Breast epithelium (tissue), 3 donors: ENCODE measurements at regions not wholly inside any gene's neighbourhood (a gene's known extent, or its start where the extent isn't known, plus 50 kb on each side); places are given as distances from the start of the nearest gene placed in this dataset.

Source experiments
- POLR2AphosphoS5 ChIP-seq, 3 donors: sonication (generic); formaldehyde crosslinking; IDR thresholded peaks; one replicate each; pipeline ENCODE4 v1.6.1; 2017; ENCODE audit warnings: antibody characterized with exemption in 3 of 3
- TF ChIP-seq, protein P1 (sequence below), 3 donors: fragments of 450-650 bp; IDR thresholded peaks; one replicate each; pipeline ENCODE4 v1.5.1; 2016 to 2017; ENCODE audit warnings: antibody characterized with exemption in 3 of 3, mild to moderate bottlenecking in 3 of 3, moderate library complexity in 3 of 3

DNA sequence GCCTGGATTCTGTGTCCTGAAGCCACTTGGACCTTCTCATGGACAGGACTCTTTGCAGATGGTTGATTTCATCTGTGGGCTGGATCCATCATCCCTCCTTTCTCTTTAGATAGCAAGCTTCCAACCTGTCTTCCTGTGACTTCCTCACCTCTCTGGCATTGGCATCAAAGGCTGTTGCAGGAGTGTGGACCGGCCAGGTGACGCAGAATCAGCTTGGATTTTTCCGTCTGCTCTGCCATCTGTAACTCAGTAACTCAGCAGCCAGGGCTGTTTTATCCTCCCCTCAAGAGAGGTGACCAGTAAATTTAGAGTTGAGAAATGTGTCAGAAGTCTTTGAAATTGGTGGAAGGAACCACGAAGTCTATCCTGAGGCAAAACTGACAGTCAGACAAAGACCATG lies 701.7 kb upstream of the TMEM132C start:
- TF ChIP-seq, protein P1, sequence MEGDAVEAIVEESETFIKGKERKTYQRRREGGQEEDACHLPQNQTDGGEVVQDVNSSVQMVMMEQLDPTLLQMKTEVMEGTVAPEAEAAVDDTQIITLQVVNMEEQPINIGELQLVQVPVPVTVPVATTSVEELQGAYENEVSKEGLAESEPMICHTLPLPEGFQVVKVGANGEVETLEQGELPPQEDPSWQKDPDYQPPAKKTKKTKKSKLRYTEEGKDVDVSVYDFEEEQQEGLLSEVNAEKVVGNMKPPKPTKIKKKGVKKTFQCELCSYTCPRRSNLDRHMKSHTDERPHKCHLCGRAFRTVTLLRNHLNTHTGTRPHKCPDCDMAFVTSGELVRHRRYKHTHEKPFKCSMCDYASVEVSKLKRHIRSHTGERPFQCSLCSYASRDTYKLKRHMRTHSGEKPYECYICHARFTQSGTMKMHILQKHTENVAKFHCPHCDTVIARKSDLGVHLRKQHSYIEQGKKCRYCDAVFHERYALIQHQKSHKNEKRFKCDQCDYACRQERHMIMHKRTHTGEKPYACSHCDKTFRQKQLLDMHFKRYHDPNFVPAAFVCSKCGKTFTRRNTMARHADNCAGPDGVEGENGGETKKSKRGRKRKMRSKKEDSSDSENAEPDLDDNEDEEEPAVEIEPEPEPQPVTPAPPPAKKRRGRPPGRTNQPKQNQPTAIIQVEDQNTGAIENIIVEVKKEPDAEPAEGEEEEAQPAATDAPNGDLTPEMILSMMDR (IDR thresholded peaks at IDR 0.05): no peak
- TF ChIP-seq POLR2AphosphoS5 (IDR thresholded peaks at IDR 0.05): no peak
